Neural cell (in vitro differentiated cells): ENCODE measurements at regions not wholly inside any gene's neighbourhood (a gene's known extent, or its start where the extent isn't known, plus 50 kb on each side); places are given as distances from the start of the nearest gene placed in this dataset.
A peak's percentile ranks its signal among the peaks of the same experiment; 100 is the strongest.

ENCODE experiments used
- H2AFZ ChIP-seq: fragments of 200-600, 300-800 bp; sonication (generic), shearing (Covaris generic); 2 replicates; pipeline ENCODE4 v1.6.0; 2014; ENCODE audit warnings: low read depth, mild to moderate bottlenecking, antibody characterized with exemption, low read length, moderate library complexity
- H3F3A ChIP-seq: fragments of 200-600 bp; shearing (Covaris generic); 2 replicates; pipeline ENCODE4 v1.6.1; 2016; ENCODE audit warnings: mild to moderate bottlenecking, moderate library complexity, mixed read lengths, antibody characterized with exemption, low read length; ENCODE audit not compliant: insufficient read depth, poor library complexity, severe bottlenecking
- H3K27ac ChIP-seq: fragments of 200-600, 300-800 bp; sonication (generic), shearing (Covaris generic); 2 replicates; pipeline ENCODE4 v1.5.1; 2014; ENCODE audit warnings: mild to moderate bottlenecking, low read length, moderate library complexity
- H3K27me3 ChIP-seq: fragments of 300-800, 200-600 bp; sonication (generic), shearing (Covaris generic); 2 replicates; pipeline ENCODE4 v1.6.0; 2014; ENCODE audit warnings: mild to moderate bottlenecking, low read depth, low read length, moderate library complexity; ENCODE audit not compliant: insufficient read depth
- H3K36me3 ChIP-seq: fragments of 300-800, 200-600 bp; sonication (generic), shearing (Covaris generic); 2 replicates; pipeline ENCODE4 v1.5.1; 2014; ENCODE audit warnings: mild to moderate bottlenecking, antibody characterized with exemption, low read length, moderate library complexity; ENCODE audit not compliant: insufficient read depth
- H3K4me2 ChIP-seq: fragments of 300-800, 200-600 bp; sonication (generic), shearing (Covaris generic); 2 replicates; pipeline ENCODE4 v1.6.0; 2014; ENCODE audit warnings: mild to moderate bottlenecking, low read length
- H3K4me3 ChIP-seq: fragments of 300-800, 200-600 bp; sonication (generic), shearing (Covaris generic); 2 replicates; pipeline ENCODE4 v1.5.1; 2014; ENCODE audit warnings: mild to moderate bottlenecking, low read length, moderate library complexity
- H3K79me2 ChIP-seq: fragments of 200-600 bp; shearing (Covaris generic); replicated peaks from 2 replicates; pipeline ENCODE4 v1.6.0; 2014; ENCODE audit warnings: mild to moderate bottlenecking, low read length, moderate library complexity; ENCODE audit not compliant: insufficient read depth
- H3K9ac ChIP-seq: fragments of 300-800, 200-600 bp; sonication (generic), shearing (Covaris generic); 2 replicates; pipeline ENCODE4 v1.6.1; 2016; ENCODE audit warnings: mild to moderate bottlenecking, low read length, mixed read lengths
- H3K9me2 ChIP-seq: fragments of 200-600 bp; shearing (Covaris generic); 2 replicates; pipeline ENCODE4 v1.6.1; 2016; ENCODE audit warnings: mild to moderate bottlenecking, low read length, mixed read lengths; ENCODE audit not compliant: insufficient read depth
- H3K9me3 ChIP-seq: fragments of 200-600, 300-800 bp; sonication (generic), shearing (Covaris generic); 2 replicates; pipeline ENCODE4 v1.6.1; 2016; ENCODE audit warnings: mild to moderate bottlenecking, mixed run types, low read length, moderate library complexity, mixed read lengths
- H4K20me1 ChIP-seq: fragments of 200-600 bp; shearing (Covaris generic); 2 replicates; pipeline ENCODE4 v1.6.1; 2016; ENCODE audit warnings: mild to moderate bottlenecking, mixed run types; ENCODE audit not compliant: insufficient read depth
- CTCF ChIP-seq: fragments of 450-650 bp; IDR thresholded peaks from 2 replicates; pipeline ENCODE4 v1.5.1; 2014; ENCODE audit warnings: antibody characterized with exemption, mild to moderate bottlenecking, moderate library complexity; ENCODE audit not compliant: poor library complexity, severe bottlenecking
- EP300 ChIP-seq: fragments of 450-650 bp; conservative IDR thresholded peaks from 2 replicates; pipeline ENCODE4 v1.6.1; 2014; ENCODE audit warnings: antibody characterized with exemption, mild to moderate bottlenecking, moderate library complexity; ENCODE audit not compliant: poor library complexity, severe bottlenecking
- EZH2 ChIP-seq: fragments of 200-600, 300-800 bp; shearing (Covaris generic), sonication (generic); IDR thresholded peaks from 2 replicates; pipeline ENCODE4 v1.6.1; 2014; ENCODE audit warnings: antibody characterized with exemption, low read length, borderline replicate concordance, mild to moderate bottlenecking; ENCODE audit not compliant: insufficient read depth, poor library complexity, severe bottlenecking
- MXI1 ChIP-seq: fragments of 450-650 bp; conservative IDR thresholded peaks from 2 replicates; pipeline ENCODE4 v1.6.1; 2014; ENCODE audit warnings: antibody characterized with exemption, mild to moderate bottlenecking; ENCODE audit not compliant: poor library complexity, severe bottlenecking
- POLR2AphosphoS5 ChIP-seq: IDR thresholded peaks from 2 replicates; pipeline ENCODE4 v1.6.1; 2012
- RAD21 ChIP-seq: fragments of 450-650 bp; conservative IDR thresholded peaks from 2 replicates; pipeline ENCODE4 v1.6.1; 2014; ENCODE audit warnings: antibody characterized with exemption, mild to moderate bottlenecking, moderate library complexity
- REST ChIP-seq: IDR thresholded peaks from 2 replicates; pipeline ENCODE4 v1.6.1; 2012; ENCODE audit warnings: borderline replicate concordance
- SMC3 ChIP-seq: fragments of 450-650 bp; conservative IDR thresholded peaks from 2 replicates; pipeline ENCODE4 v1.6.1; 2014; ENCODE audit warnings: antibody characterized with exemption, mild to moderate bottlenecking, moderate library complexity; ENCODE audit not compliant: poor library complexity
- TAF1 ChIP-seq: IDR thresholded peaks from 2 replicates; pipeline ENCODE4 v1.6.1; 2012; ENCODE audit warnings: low read depth

- H3K9me2 ChIP-seq, result no peaks in the 10 kb centered on the region
- H3K9me3 ChIP-seq, result no peaks in the 10 kb centered on the region
- no peaks in the 10 kb centered on the region for H3K27me3 ChIP-seq
- peak overlapping the region; percentile 25 for H3K4me3 ChIP-seq
- TF ChIP-seq CTCF (no peak), SMC3 (no peak), POLR2AphosphoS5 (no peak), TAF1 (no peak), EP300 (no peak), REST (no peak), RAD21 (no peak), MXI1 (no peak), EZH2 (no peak)
- H4K20me1 ChIP-seq, result no peaks in the 10 kb centered on the region
- H3K4me2 ChIP-seq, result no peak overlapping the region
- H3K27ac ChIP-seq, result peak overlapping the region; percentile 74
- no peaks in the 10 kb centered on the region for H3K36me3 ChIP-seq
- H3F3A ChIP-seq, result peaks cover 6% of the 10 kb centered on the region
- no peaks in the 10 kb centered on the region for H3K79me2 ChIP-seq
- H3K9ac ChIP-seq, result peak overlapping the region; percentile 35
- no peak overlapping the region for H2AFZ ChIP-seq
These were observed 104.9 kb downstream of the C11orf87 start for GRCh38 chr11:109526931-109527330.

GRCh38 chr11:109527496-109527895 lies 105.5 kb downstream of the C11orf87 start:
- Histone ChIP-seq H3K4me3 (peak overlapping the region; percentile 25), H3K79me2 (no peaks in the 10 kb centered on the region), H3K36me3 (no peaks in the 10 kb centered on the region), H3K9me2 (no peaks in the 10 kb centered on the region), H4K20me1 (no peaks in the 10 kb centered on the region), H3K4me2 (no peak overlapping the region), H3F3A (peaks cover 6% of the 10 kb centered on the region), H2AFZ (no peak overlapping the region), H3K9ac (peak overlapping the region; percentile 35), H3K27ac (peak overlapping the region; percentile 74), H3K27me3 (no peaks in the 10 kb centered on the region), H3K9me3 (no peaks in the 10 kb centered on the region)
- TF ChIP-seq CTCF (peak; percentile 6), POLR2AphosphoS5 (peak; percentile 52), TAF1 (no peak), EP300 (peak; percentile 89)
